NCI-H187 treated with DMSO at 0.1 percent for 48 hours (cell line): ENCODE measurements at regions not wholly inside any gene's neighbourhood (a gene's known extent, or its start where the extent isn't known, plus 50 kb on each side); places are given as distances from the start of the nearest gene placed in this dataset.
"Not testable (repeated sequence)": the region's sequence is repeated elsewhere in the genome, so short reads cannot be mapped to it uniquely, and the experiment has no call there.

Source experiments
- DNase-seq: peaks from one replicate; lab custom pipeline; 2025; lab: John Stamatoyannopoulos, UW

GRCh38 chr3:11712646-11713045 lies 68.9 kb upstream of the VGLL4 start:
- DNase-seq = no peak

- DNase-seq = no peak
Observed at GRCh38 chr3:11711876-11712275, 68.2 kb upstream of the VGLL4 start.

GRCh38 chr3:11709782-11710181 lies 66.1 kb upstream of the VGLL4 start:
- no peak for DNase-seq

- not testable (repeated sequence) for DNase-seq
Observed at GRCh38 chr3:11707084-11707483, 63.4 kb upstream of the VGLL4 start.

- DNase-seq = no peak
Observed at GRCh38 chr3:11706604-11707003, 62.9 kb upstream of the VGLL4 start.

- no peak for DNase-seq
Observed at GRCh38 chr3:11705049-11705448, 61.3 kb upstream of the VGLL4 start.

GRCh38 chr3:11703146-11703545 lies 59.4 kb upstream of the VGLL4 start:
- no peak for DNase-seq

GRCh38 chr3:11699083-11699427 lies 55.3 kb upstream of the VGLL4 start:
- no peak for DNase-seq

- DNase-seq = no peak
Observed at GRCh38 chr3:11698326-11699082, 54.8 kb upstream of the VGLL4 start.

GRCh38 chr3:11697701-11698100 lies 54.0 kb upstream of the VGLL4 start:
- DNase-seq = no peak

- no peak for DNase-seq
Observed at GRCh38 chr3:11696054-11696453, 52.3 kb upstream of the VGLL4 start.
